ENCODE measurements at regions not wholly inside any gene's neighbourhood (a gene's known extent, or its start where the extent isn't known, plus 50 kb on each side); places are given as distances from the start of the nearest gene placed in this dataset.

DNA sequence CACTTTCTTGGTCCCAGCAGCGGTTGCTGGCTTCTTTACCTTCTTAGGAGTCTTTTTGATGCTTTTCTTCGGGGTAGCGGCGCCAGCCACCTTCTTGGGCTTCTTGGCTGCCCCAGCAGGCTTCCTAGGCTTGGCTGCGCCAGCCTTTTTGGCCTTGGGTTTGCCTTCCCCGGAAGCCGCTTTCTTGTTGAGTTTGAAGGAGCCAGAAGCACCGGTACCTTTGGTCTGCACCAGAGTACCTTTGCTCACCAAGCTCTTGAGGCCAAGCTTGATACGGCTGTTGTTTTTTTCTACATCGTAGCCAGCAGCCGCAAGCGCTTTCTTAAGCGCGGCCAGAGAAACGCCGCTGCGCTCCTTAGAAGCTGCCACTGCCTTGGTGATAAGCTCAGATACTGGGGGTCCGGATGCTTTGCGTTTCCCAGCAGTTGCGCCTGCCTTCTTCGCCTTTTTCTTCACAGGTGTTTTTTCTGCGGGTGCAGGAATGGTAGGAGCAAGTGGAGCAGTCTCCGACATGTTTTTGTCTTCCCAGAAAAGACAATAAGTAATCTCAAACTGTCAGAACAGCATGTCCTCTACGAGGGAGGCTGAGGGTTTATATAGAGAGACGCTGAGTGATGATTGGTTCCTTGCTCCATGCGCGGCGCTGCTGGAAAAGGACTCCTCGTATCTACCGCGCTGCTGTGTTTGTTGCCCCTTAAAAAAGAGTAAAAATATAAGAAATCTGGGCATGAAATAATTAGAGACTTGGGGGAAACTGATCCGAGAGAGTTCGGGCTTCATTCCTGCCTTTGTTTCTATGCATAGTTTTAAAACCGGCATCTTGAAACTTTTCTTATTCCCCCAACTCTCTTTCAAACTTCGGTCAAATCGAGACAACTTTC is 130.3 kb upstream of the BTN3A2 start:
- CTCF ChIA-PET = interaction anchor here (0.5 to 2.9 kb wide), 11 partner anchors 11 to 1656 kb away, joined by 3 to 23 read pairs (median 6); a partner anchor contains a TSS
- Histone ChIP-seq H3K79me2 (ENCODE audit: control insufficient read depth, insufficient read depth, low read length) (no peaks in the 10 kb centered on the region), H3K4me2 (replicated peaks; ENCODE audit: low read depth, low read length, poor library complexity, severe bottlenecking) (peak overlapping the region; percentile 86), H3K36me3 (replicated peaks in 1 of 2; ENCODE audit: control extremely low read depth in 1 of 2, control insufficient read depth in 1 of 2, extremely low read depth in 1 of 2, insufficient read depth in 2 of 2, low read length in 1 of 2) (no peaks in the 10 kb centered on the region), H3K27ac (ENCODE audit: low read length in 2 of 2) (peak overlapping the region; percentile 86 to 90), H3K9ac (ENCODE audit: low read length) (peak overlapping the region; percentile 88), H3K4me1 (ENCODE audit: control insufficient read depth in 2 of 2, insufficient read depth in 2 of 2, low read length in 2 of 2) (peaks cover 13 to 21% of the 10 kb centered on the region in 2 donors), H3K4me3 (ENCODE audit: control extremely low read depth in 1 of 5, extremely low read depth in 1 of 5, insufficient read depth in 1 of 5, low read depth in 2 of 5, low read length in 4 of 5) (peak overlapping the region; percentile 70 to 99 (median 85)), H3K9me3 (ENCODE audit: control extremely low read depth in 1 of 3, control insufficient read depth in 2 of 3, insufficient read depth in 1 of 3, low read length in 2 of 3) (peaks cover 0 to 18% (median 3%) of the 10 kb centered on the region in 3 donors), H2AFZ (ENCODE audit: insufficient read depth, low read depth, low read length, poor library complexity, severe bottlenecking) (peak overlapping the region; percentile 85), H3K27me3 (replicated peaks in 1 of 4; ENCODE audit: control extremely low read depth in 1 of 4, control insufficient read depth in 3 of 4, insufficient read depth in 4 of 4, low read length in 3 of 4) (no peaks in the 10 kb centered on the region), H4K20me1 (ENCODE audit: control insufficient read depth, insufficient read depth, low read length, poor library complexity, severe bottlenecking) (no peaks in the 10 kb centered on the region)
- peaks cover 2% of the 10 kb centered on the region for H3K9me3 Mint-ChIP-seq (ENCODE audit: insufficient read depth)
- no peak for TF ChIP-seq EZH2 (IDR thresholded peaks at IDR 0.05; ENCODE audit: borderline replicate concordance, insufficient read depth, low read depth, low read length, poor library complexity, severe bottlenecking)
- TF ChIP-seq, protein P1, sequence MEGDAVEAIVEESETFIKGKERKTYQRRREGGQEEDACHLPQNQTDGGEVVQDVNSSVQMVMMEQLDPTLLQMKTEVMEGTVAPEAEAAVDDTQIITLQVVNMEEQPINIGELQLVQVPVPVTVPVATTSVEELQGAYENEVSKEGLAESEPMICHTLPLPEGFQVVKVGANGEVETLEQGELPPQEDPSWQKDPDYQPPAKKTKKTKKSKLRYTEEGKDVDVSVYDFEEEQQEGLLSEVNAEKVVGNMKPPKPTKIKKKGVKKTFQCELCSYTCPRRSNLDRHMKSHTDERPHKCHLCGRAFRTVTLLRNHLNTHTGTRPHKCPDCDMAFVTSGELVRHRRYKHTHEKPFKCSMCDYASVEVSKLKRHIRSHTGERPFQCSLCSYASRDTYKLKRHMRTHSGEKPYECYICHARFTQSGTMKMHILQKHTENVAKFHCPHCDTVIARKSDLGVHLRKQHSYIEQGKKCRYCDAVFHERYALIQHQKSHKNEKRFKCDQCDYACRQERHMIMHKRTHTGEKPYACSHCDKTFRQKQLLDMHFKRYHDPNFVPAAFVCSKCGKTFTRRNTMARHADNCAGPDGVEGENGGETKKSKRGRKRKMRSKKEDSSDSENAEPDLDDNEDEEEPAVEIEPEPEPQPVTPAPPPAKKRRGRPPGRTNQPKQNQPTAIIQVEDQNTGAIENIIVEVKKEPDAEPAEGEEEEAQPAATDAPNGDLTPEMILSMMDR (IDR thresholded peaks at IDR 0.05) = no peak
- peaks cover 23% of the 10 kb centered on the region for H3K4me1 Mint-ChIP-seq
- peak overlapping the region; percentile 95 for H3K27ac Mint-ChIP-seq
- peak overlapping the region; percentile 93 for H3K4me3 Mint-ChIP-seq
- ATAC-seq (ENCODE audit: low read depth) (peak; percentile 76), DNase-seq (peak; percentile 87)
- POLR2A ChIA-PET = interaction anchor here (0.6 to 7.8 kb wide), 28 partner anchors 8 to 1653 kb away, joined by 3 to 142 read pairs (median 4); a partner anchor contains a TSS
- H3K27me3 Mint-ChIP-seq = no peaks in the 10 kb centered on the region
- intact Hi-C loops (cut with micrococcal nuclease) = loop anchor here (1.0 to 5.0 kb wide), 4 partner anchors 17 to 38 kb away; a partner anchor contains a TSS
- under 1% methylated on average over 32 of the region's 36 CpGs for WGBS (ENCODE audit: insufficient coverage)

DNA sequence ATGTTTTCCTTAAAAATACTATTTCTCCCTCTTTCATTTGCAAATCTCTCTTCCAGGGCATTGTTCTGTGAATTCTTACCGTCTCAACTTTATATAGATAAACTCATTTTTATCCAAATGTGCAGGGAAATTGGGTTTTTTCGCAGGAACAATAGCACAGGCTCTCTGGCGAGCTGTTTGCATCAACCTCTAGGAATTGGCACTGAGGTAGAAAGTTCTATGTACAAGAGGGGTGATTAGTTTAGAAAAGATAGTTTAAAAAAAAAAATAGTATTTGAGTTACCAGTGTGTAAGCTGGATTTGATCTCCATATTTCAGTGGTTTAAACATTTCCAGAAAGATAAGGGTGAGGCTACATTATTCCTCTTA is 129.7 kb upstream of the BTN3A2 start:
- Mint-ChIP-seq H3K4me3 (peak overlapping the region; percentile 93), H3K9me3 (ENCODE audit: insufficient read depth) (peaks cover 2% of the 10 kb centered on the region), H3K27ac (peak overlapping the region; percentile 95), H3K27me3 (no peaks in the 10 kb centered on the region), H3K4me1 (peaks cover 27% of the 10 kb centered on the region)
- no peak for DNase-seq
- intact Hi-C loops (cut with micrococcal nuclease) = no loop called here
- peaks cover 13 to 26% of the 10 kb centered on the region in 2 donors for H3K4me1 ChIP-seq (ENCODE audit: control insufficient read depth in 2 of 2, insufficient read depth in 2 of 2, low read length in 2 of 2)
- no peaks in the 10 kb centered on the region for H3K27me3 ChIP-seq (replicated peaks in 1 of 4; ENCODE audit: control extremely low read depth in 1 of 4, control insufficient read depth in 3 of 4, insufficient read depth in 4 of 4, low read length in 3 of 4)
- ChIA-PET CTCF (interaction anchor here (0.5 to 2.9 kb wide), 4 partner anchors 11 to 1655 kb away, joined by 3 to 21 read pairs (median 3); a partner anchor contains a TSS), POLR2A (interaction anchor here (1.3 to 7.8 kb wide), 11 partner anchors 11 to 209 kb away, joined by 3 to 142 read pairs (median 50); a partner anchor contains a TSS)
- H3K4me2 ChIP-seq (replicated peaks; ENCODE audit: low read depth, low read length, poor library complexity, severe bottlenecking) = peak overlapping the region; percentile 86
- TF ChIP-seq, protein P1 (IDR thresholded peaks at IDR 0.05) = no peak
- no peak for TF ChIP-seq EZH2 (IDR thresholded peaks at IDR 0.05; ENCODE audit: borderline replicate concordance, insufficient read depth, low read depth, low read length, poor library complexity, severe bottlenecking)
- H3K27ac ChIP-seq (ENCODE audit: low read length in 2 of 2) = peak overlapping the region; percentile 86 to 90
- no peaks in the 10 kb centered on the region for H3K36me3 ChIP-seq (replicated peaks in 1 of 2; ENCODE audit: control extremely low read depth in 1 of 2, control insufficient read depth in 1 of 2, extremely low read depth in 1 of 2, insufficient read depth in 2 of 2, low read length in 1 of 2)
- ATAC-seq (ENCODE audit: low read depth) = no peak
- H4K20me1 ChIP-seq (ENCODE audit: control insufficient read depth, insufficient read depth, low read length, poor library complexity, severe bottlenecking) = no peaks in the 10 kb centered on the region
- peaks cover 0 to 20% (median 3%) of the 10 kb centered on the region in 3 donors for H3K9me3 ChIP-seq (ENCODE audit: control extremely low read depth in 1 of 3, control insufficient read depth in 2 of 3, insufficient read depth in 1 of 3, low read length in 2 of 3)
- WGBS (ENCODE audit: insufficient coverage) = no CpG with 5 or more reads among the region's 3 CpGs
- H2AFZ ChIP-seq (ENCODE audit: insufficient read depth, low read depth, low read length, poor library complexity, severe bottlenecking) = peak overlapping the region; percentile 85
- peak overlapping the region; percentile 70 to 99 (median 85) for H3K4me3 ChIP-seq (ENCODE audit: control extremely low read depth in 1 of 5, extremely low read depth in 1 of 5, insufficient read depth in 1 of 5, low read depth in 2 of 5, low read length in 4 of 5)
- H3K9ac ChIP-seq (ENCODE audit: low read length) = peak overlapping the region; percentile 88
- H3K79me2 ChIP-seq (ENCODE audit: control insufficient read depth, insufficient read depth, low read length) = no peaks in the 10 kb centered on the region

Data from B cell (primary cell).